Mesothelial cell of epicardium (in vitro differentiated cells): ENCODE measurements at regions not wholly inside any gene's neighbourhood (a gene's known extent, or its start where the extent isn't known, plus 50 kb on each side); places are given as distances from the start of the nearest gene placed in this dataset.

Experiments
- DNase-seq, 2 experiments: peaks; one replicate each; pipeline ENCODE4 v3.0.0; 2021; ENCODE audit warnings: low spot score in 2 of 2; ENCODE audit not compliant: unreplicated experiment in 2 of 2
- H3K27ac Mint-ChIP-seq: 2 replicates; pipeline ENCODE4 v1.8.0; 2021; ENCODE audit warnings: mixed read lengths
- H3K27me3 Mint-ChIP-seq: 2 replicates; pipeline ENCODE4 v1.8.0; 2021; ENCODE audit warnings: low read depth, mixed read lengths
- H3K36me3 Mint-ChIP-seq: 2 replicates; pipeline ENCODE4 v1.8.0; 2021; ENCODE audit warnings: mixed read lengths
- H3K4me1 Mint-ChIP-seq: 2 replicates; pipeline ENCODE4 v1.8.0; 2021; ENCODE audit warnings: mixed read lengths
- H3K4me3 Mint-ChIP-seq: 2 replicates; pipeline ENCODE4 v1.8.0; 2021; ENCODE audit warnings: mild to moderate bottlenecking, moderate library complexity, mixed read lengths
- H3K9me3 Mint-ChIP-seq: 2 replicates; pipeline ENCODE4 v1.8.0; 2021; ENCODE audit warnings: mixed read lengths
- TF ChIP-seq, protein P1 (sequence below): fragments of 200-600 bp; sonication (generic); IDR thresholded peaks from one replicate; pipeline ENCODE4 v1.5.0; 2021; ENCODE audit warnings: antibody characterized with exemption; ENCODE audit not compliant: unreplicated experiment

DNA sequence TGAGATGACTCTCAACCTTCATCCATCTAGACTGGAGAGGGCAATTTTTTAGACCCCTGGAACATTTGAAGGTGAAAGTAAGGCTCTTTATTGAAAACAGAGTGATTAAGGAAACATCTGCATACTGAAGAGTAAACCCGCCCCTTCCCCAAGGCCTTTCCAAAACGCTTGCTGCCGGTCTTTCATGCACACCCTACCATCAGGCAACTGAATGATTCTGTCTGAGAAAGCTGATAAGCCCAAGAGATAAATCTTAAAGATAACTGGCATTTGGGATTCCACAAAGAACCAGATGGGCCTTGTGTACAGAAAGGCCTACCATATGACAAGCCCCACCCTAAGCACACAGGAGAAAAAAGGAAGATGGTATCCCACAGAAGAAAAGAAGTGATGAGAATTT, 54.4 kb upstream of the PIK3R1 start:
- no peaks in the 10 kb centered on the region for H3K9me3 Mint-ChIP-seq
- H3K27me3 Mint-ChIP-seq = no peaks in the 10 kb centered on the region
- H3K4me1 Mint-ChIP-seq = no peaks in the 10 kb centered on the region
- DNase-seq = no peak
- no peak overlapping the region for H3K4me3 Mint-ChIP-seq
- H3K36me3 Mint-ChIP-seq = no peaks in the 10 kb centered on the region
- H3K27ac Mint-ChIP-seq = no peak overlapping the region
- TF ChIP-seq, protein P1, sequence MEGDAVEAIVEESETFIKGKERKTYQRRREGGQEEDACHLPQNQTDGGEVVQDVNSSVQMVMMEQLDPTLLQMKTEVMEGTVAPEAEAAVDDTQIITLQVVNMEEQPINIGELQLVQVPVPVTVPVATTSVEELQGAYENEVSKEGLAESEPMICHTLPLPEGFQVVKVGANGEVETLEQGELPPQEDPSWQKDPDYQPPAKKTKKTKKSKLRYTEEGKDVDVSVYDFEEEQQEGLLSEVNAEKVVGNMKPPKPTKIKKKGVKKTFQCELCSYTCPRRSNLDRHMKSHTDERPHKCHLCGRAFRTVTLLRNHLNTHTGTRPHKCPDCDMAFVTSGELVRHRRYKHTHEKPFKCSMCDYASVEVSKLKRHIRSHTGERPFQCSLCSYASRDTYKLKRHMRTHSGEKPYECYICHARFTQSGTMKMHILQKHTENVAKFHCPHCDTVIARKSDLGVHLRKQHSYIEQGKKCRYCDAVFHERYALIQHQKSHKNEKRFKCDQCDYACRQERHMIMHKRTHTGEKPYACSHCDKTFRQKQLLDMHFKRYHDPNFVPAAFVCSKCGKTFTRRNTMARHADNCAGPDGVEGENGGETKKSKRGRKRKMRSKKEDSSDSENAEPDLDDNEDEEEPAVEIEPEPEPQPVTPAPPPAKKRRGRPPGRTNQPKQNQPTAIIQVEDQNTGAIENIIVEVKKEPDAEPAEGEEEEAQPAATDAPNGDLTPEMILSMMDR = no peak

DNA sequence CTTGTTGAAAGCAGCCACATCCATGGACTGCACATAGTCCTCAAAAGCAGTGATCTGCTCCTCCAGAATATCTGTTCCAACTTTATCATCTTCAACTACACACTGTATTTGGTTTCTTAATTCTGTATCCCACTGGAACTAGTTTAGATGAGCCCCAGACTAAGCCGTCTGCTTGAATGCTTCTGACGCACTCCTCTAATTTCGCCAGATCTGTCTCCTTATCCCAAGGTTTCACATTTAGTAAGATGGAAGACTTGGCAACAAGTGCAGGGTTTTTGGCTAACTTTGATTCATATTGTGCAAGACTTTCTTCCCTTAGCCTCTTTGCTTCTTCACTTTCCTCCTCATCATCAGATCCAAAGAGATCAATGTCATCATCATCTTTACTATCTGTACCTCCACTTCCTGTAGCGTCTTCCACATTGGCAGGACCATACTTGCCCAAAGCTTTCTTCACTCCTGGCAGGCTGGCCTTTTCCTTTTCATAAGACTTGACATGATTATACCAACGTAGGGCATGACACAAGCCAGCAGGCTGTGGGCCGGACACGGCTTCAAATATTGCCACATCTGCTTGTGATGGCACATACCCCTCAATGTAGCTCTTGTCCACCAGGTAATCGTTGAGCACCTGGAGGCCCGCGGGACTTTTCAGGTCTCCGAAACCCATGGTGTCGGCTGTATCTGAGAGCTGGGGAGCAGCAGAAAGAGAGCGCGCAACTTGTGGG, 56.2 kb upstream of the PIK3R1 start:
- Mint-ChIP-seq H3K4me3 (no peak overlapping the region), H3K36me3 (no peaks in the 10 kb centered on the region), H3K27ac (no peak overlapping the region), H3K27me3 (no peaks in the 10 kb centered on the region), H3K4me1 (no peaks in the 10 kb centered on the region), H3K9me3 (no peaks in the 10 kb centered on the region)
- TF ChIP-seq, protein P1 = no peak
- DNase-seq = no peak

DNA sequence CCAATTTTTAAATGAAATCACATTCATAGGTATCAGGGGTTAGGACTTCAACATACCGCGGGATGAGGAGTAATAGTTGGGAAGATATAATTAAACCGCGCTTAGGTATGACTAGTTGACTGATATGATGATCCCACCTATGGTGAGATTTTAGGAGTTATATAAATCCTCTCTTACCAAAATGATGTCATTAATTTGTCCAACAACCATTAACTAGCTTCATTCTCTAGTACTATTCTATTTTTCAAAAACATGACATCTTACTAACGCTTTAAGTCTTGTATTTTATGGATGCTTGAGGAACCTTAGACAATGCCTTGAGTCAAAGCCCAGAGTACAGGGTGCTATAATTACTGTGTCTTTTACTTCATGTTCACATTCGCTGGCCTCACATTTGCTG, 59.6 kb upstream of the PIK3R1 start:
- Mint-ChIP-seq H3K36me3 (no peaks in the 10 kb centered on the region), H3K27me3 (no peaks in the 10 kb centered on the region), H3K4me3 (no peak overlapping the region), H3K4me1 (no peaks in the 10 kb centered on the region), H3K9me3 (no peaks in the 10 kb centered on the region), H3K27ac (no peak overlapping the region)
- TF ChIP-seq, protein P1 = no peak
- no peak for DNase-seq

DNA sequence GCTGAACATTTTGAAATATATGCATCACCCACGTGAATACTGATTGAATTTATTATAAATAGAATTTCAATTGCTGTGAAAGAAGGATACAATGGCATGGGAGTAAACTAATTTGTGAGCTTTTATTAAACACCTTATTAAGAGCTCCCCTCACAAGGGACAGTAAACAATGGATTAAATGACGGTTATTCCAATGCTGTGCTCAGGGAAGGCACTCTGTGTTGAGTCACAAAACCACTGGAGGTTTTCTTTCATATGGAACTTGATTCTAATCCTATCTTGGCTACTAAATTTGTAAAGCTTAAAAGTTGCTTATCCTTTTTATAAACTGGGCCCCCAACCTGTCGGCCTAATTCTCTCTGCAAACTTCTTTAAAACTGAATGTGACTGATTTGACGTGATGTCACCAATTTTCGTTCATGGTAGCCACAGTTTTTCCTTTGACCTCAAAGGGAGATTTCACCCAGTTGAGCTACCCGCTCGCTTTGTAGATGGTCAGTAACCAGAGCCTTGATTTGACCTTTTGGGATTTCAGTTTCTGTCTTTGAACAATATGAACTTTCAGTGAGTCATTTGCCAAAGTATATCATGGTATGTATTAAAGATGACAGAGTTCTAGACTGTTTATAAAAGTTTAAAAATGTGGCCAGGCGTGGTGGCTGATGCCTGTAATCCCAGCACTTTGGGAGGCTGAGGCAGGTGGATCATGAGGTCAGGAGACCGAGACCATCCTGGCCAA, 61.3 kb upstream of the PIK3R1 start:
- H3K27ac Mint-ChIP-seq = no peak overlapping the region
- no peaks in the 10 kb centered on the region for H3K36me3 Mint-ChIP-seq
- TF ChIP-seq, protein P1 = no peak
- no peaks in the 10 kb centered on the region for H3K27me3 Mint-ChIP-seq
- no peaks in the 10 kb centered on the region for H3K9me3 Mint-ChIP-seq
- H3K4me3 Mint-ChIP-seq = no peak overlapping the region
- peaks cover under 1% of the 10 kb centered on the region for H3K4me1 Mint-ChIP-seq
- no peak for DNase-seq

DNA sequence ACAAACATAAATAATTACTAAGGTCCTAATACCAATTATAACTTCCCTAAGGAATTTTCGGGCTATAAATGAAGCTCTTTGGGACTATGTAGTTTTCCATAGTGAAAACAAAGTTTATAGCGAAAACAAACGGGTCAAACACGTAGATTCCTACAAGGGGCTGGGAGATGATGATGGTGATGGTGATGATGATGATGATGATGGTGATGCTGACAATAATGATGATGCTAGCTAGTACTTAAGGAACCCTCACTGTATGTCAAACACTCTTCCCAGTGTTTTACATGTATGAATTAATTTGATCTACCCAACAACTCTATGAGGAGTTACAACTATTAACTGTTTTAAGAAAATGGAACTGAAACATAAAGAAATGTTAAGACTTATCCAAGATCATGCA, 63.7 kb upstream of the PIK3R1 start:
- H3K36me3 Mint-ChIP-seq = no peaks in the 10 kb centered on the region
- H3K9me3 Mint-ChIP-seq = no peaks in the 10 kb centered on the region
- H3K27ac Mint-ChIP-seq = no peak overlapping the region

More for the DNA sequence above, 63.7 kb upstream of the PIK3R1 start:
- DNase-seq = no peak
- TF ChIP-seq, protein P1 = no peak
- Mint-ChIP-seq H3K4me3 (no peak overlapping the region), H3K4me1 (peaks cover 2% of the 10 kb centered on the region), H3K27me3 (no peaks in the 10 kb centered on the region)
